ENCODE measurements at regions not wholly inside any gene's neighbourhood (a gene's known extent, or its start where the extent isn't known, plus 50 kb on each side); places are given as distances from the start of the nearest gene placed in this dataset.

GRCh38 chr20:18928626-18929025 lies 115.0 kb downstream of the SCP2D1 start:
- Histone ChIP-seq H3K27ac (ENCODE audit: low read depth, low read length) (no peak overlapping the region), H3K9ac (ENCODE audit: low read length) (no peak overlapping the region), H3K36me3 (ENCODE audit: control insufficient read depth in 1 of 2, insufficient read depth in 2 of 2, low read length in 2 of 2) (no peaks in the 10 kb centered on the region), H2AFZ (ENCODE audit: low read depth, low read length, poor library complexity, severe bottlenecking) (no peak overlapping the region), H3K4me3 (replicated peaks in 1 of 2; ENCODE audit: low read depth in 1 of 2, low read length in 2 of 2) (no peak overlapping the region), H3K79me2 (ENCODE audit: insufficient read depth, low read length) (no peaks in the 10 kb centered on the region), H3K27me3 (ENCODE audit: insufficient read depth, low read length) (no peaks in the 10 kb centered on the region; the same call in 1 of the 2 replicates), H3K4me2 (ENCODE audit: low read length) (no peak overlapping the region), H3K9me3 (ENCODE audit: control insufficient read depth in 1 of 2, insufficient read depth in 1 of 2, low read depth in 1 of 2, low read length in 2 of 2) (no peaks in the 10 kb centered on the region), H3K4me1 (ENCODE audit: control insufficient read depth in 1 of 2, insufficient read depth in 2 of 2, low read length in 2 of 2) (no peaks in the 10 kb centered on the region), H3K9me2 (ENCODE audit: insufficient read depth) (no peaks in the 10 kb centered on the region), H4K20me1 (ENCODE audit: insufficient read depth) (no peaks in the 10 kb centered on the region; the same call in 1 of the 2 replicates)
- RAD21 ChIA-PET (ENCODE audit: low non-redundant PET in 1 of 2, low total read pairs in 2 of 2, uncharacterized antibody in 2 of 2, unreplicated experiment in 2 of 2): no interaction called here
- intact Hi-C loops (cut with micrococcal nuclease): no loop called here
- BruUV-seq (replicated peaks): no TSS peak
- CTCF ChIA-PET: no interaction called here
- no peak for TF ChIP-seq FOSL1 (IDR thresholded peaks at IDR 0.05; ENCODE audit: low read depth)
- no peak for TF ChIP-seq RAD21 (IDR thresholded peaks at IDR 0.05; ENCODE audit: low read depth)
- no peak for TF ChIP-seq SP1 (IDR thresholded peaks at IDR 0.05; ENCODE audit: low read depth)
- ATAC-seq (no peak), DNase-seq (ENCODE audit: low read depth, low spot score) (no peak)
- POLR2A ChIA-PET: no interaction called here

GRCh38 chr20:18929800-18930199 lies 116.2 kb downstream of the SCP2D1 start:
- Histone ChIP-seq H3K27ac (ENCODE audit: low read depth, low read length) (no peak overlapping the region), H3K9me3 (ENCODE audit: control insufficient read depth in 1 of 2, insufficient read depth in 1 of 2, low read depth in 1 of 2, low read length in 2 of 2) (no peaks in the 10 kb centered on the region), H3K79me2 (ENCODE audit: insufficient read depth, low read length) (no peaks in the 10 kb centered on the region), H3K4me3 (replicated peaks in 1 of 2; ENCODE audit: low read depth in 1 of 2, low read length in 2 of 2) (no peak overlapping the region), H3K9ac (ENCODE audit: low read length) (no peak overlapping the region), H3K27me3 (ENCODE audit: insufficient read depth, low read length) (no peaks in the 10 kb centered on the region), H3K9me2 (ENCODE audit: insufficient read depth) (no peaks in the 10 kb centered on the region), H3K4me1 (ENCODE audit: control insufficient read depth in 1 of 2, insufficient read depth in 2 of 2, low read length in 2 of 2) (no peaks in the 10 kb centered on the region), H4K20me1 (ENCODE audit: insufficient read depth) (no peaks in the 10 kb centered on the region; the same call in 1 of the 2 replicates), H2AFZ (ENCODE audit: low read depth, low read length, poor library complexity, severe bottlenecking) (no peak overlapping the region), H3K4me2 (ENCODE audit: low read length) (no peak overlapping the region), H3K36me3 (ENCODE audit: control insufficient read depth in 1 of 2, insufficient read depth in 2 of 2, low read length in 2 of 2) (no peaks in the 10 kb centered on the region)
- ChIA-PET CTCF (no interaction called here), RAD21 (ENCODE audit: low non-redundant PET in 1 of 2, low total read pairs in 2 of 2, uncharacterized antibody in 2 of 2, unreplicated experiment in 2 of 2) (no interaction called here), POLR2A (no interaction called here)
- no peak for TF ChIP-seq RAD21 (IDR thresholded peaks at IDR 0.05; ENCODE audit: low read depth)
- TF ChIP-seq ZNF274 (IDR thresholded peaks at IDR 0.05; ENCODE audit: low read depth, low read length): no peak
- no peak for TF ChIP-seq SRF (IDR thresholded peaks at IDR 0.05; ENCODE audit: low read depth)
- TF ChIP-seq CBX3 (IDR thresholded peaks at IDR 0.05; ENCODE audit: low read depth): no peak
- no peak for TF ChIP-seq TCF7L2 (IDR thresholded peaks at IDR 0.05; ENCODE audit: borderline replicate concordance, extremely low read depth, insufficient read depth, insufficient read length)
- ATAC-seq (no peak), DNase-seq (ENCODE audit: low read depth, low spot score) (no peak)
- intact Hi-C loops (cut with micrococcal nuclease): no loop called here
- no TSS peak for BruUV-seq (replicated peaks)
